ENCODE measurements at regions not wholly inside any gene's neighbourhood (a gene's known extent, or its start where the extent isn't known, plus 50 kb on each side); places are given as distances from the start of the nearest gene placed in this dataset.

DNA sequence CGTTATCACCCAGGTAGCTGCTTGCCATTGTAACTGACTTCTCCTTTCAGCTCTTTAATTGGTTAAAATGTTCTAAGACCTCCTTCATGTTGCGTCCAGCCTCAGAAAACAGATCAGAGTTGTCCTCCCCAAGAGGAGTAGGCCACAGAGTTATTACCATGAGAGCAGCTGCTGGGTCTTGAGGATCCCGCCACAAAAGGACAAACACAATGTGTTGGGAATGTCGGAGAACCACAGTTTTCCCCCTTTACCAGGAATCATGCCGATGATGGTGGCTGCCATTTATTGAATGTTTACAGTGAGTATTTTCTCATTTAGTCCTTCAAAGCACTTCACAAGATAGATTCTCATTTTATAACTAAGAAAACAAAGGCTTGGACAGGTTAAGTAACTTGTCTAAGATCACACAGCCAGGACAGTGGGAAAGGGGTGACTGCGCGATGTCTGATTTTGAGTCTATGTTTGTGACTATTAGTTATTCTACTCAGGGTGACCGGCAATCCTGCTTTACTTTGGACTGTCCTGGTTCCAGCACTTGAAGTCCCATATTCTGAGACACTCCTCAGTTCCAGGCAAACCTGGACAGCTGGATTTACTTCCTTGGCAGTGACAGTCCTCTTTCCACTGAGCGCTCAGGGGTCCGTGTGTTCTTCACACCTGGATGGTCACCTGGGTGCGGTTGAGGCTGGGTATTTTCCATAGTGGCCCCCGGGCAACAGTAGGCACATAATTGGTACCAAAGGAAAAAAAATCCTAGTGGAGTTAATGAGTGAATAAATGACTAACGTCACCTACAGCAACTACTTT, 93.6 kb downstream of the LIPG start:
- Histone ChIP-seq H4K20me1 (ENCODE audit: insufficient read depth, low read length) (no peaks in the 10 kb centered on the region), H3K4me3 (ENCODE audit: low read length) (no peak overlapping the region), H2AFZ (ENCODE audit: low read depth, low read length) (no peak overlapping the region), H3K79me2 (ENCODE audit: low read length) (no peaks in the 10 kb centered on the region), H3K9ac (ENCODE audit: low read length) (no peak overlapping the region), H3K4me2 (ENCODE audit: low read length) (no peak overlapping the region), H3K36me3 (replicated peaks; ENCODE audit: low read depth, low read length) (no peaks in the 10 kb centered on the region), H3K9me3 (ENCODE audit: insufficient read depth, low read length) (no peaks in the 10 kb centered on the region), H3K4me1 (ENCODE audit: low read length) (no peaks in the 10 kb centered on the region), H3K27ac (ENCODE audit: low read length) (no peak overlapping the region), H3K27me3 (ENCODE audit: low read depth, low read length) (peaks cover 35% of the 10 kb centered on the region; the same call in 1 of the 2 replicates)
- no peak for TF ChIP-seq EZH2phosphoT487 (IDR thresholded peaks at IDR 0.05; ENCODE audit: low read depth)
- TF ChIP-seq, protein P1, sequence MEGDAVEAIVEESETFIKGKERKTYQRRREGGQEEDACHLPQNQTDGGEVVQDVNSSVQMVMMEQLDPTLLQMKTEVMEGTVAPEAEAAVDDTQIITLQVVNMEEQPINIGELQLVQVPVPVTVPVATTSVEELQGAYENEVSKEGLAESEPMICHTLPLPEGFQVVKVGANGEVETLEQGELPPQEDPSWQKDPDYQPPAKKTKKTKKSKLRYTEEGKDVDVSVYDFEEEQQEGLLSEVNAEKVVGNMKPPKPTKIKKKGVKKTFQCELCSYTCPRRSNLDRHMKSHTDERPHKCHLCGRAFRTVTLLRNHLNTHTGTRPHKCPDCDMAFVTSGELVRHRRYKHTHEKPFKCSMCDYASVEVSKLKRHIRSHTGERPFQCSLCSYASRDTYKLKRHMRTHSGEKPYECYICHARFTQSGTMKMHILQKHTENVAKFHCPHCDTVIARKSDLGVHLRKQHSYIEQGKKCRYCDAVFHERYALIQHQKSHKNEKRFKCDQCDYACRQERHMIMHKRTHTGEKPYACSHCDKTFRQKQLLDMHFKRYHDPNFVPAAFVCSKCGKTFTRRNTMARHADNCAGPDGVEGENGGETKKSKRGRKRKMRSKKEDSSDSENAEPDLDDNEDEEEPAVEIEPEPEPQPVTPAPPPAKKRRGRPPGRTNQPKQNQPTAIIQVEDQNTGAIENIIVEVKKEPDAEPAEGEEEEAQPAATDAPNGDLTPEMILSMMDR (IDR thresholded peaks at IDR 0.05; ENCODE audit: low read depth, low read length): no peak

DNA sequence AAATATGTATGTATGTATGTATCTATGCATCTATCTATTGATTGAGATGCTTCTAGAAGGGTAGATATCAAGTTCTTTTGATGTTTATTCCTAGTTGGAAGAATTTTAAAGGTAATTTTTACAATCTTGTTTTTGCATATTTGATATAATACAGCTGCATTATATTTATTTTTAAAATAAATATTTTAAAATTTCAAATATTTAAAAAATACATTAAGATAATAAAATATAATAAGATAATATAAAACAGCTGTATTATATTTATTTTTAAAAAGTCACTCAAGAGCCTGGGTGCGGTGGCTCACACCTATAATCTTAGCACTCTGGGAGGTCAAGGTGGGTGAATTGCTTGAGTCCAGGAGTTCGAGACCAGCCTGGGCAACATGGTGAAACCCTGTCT, 92.5 kb downstream of the LIPG start:
- no peaks in the 10 kb centered on the region for H3K36me3 ChIP-seq (replicated peaks; ENCODE audit: low read depth, low read length)
- TF ChIP-seq, protein P1 (IDR thresholded peaks at IDR 0.05; ENCODE audit: low read depth, low read length): no peak
- TF ChIP-seq EZH2phosphoT487 (IDR thresholded peaks at IDR 0.05; ENCODE audit: low read depth): no peak
- H3K79me2 ChIP-seq (ENCODE audit: low read length): no peaks in the 10 kb centered on the region
- H3K27ac ChIP-seq (ENCODE audit: low read length): no peak overlapping the region
- H4K20me1 ChIP-seq (ENCODE audit: insufficient read depth, low read length): no peaks in the 10 kb centered on the region
- H3K4me2 ChIP-seq (ENCODE audit: low read length): no peak overlapping the region
- H3K9ac ChIP-seq (ENCODE audit: low read length): no peak overlapping the region
- no peak overlapping the region for H3K4me3 ChIP-seq (ENCODE audit: low read length)
- H3K9me3 ChIP-seq (ENCODE audit: insufficient read depth, low read length): no peaks in the 10 kb centered on the region
- no peak overlapping the region for H2AFZ ChIP-seq (ENCODE audit: low read depth, low read length)
- H3K27me3 ChIP-seq (ENCODE audit: low read depth, low read length): peaks cover 30% of the 10 kb centered on the region; the same call in 1 of the 2 replicates
- H3K4me1 ChIP-seq (ENCODE audit: low read length): no peaks in the 10 kb centered on the region

DNA sequence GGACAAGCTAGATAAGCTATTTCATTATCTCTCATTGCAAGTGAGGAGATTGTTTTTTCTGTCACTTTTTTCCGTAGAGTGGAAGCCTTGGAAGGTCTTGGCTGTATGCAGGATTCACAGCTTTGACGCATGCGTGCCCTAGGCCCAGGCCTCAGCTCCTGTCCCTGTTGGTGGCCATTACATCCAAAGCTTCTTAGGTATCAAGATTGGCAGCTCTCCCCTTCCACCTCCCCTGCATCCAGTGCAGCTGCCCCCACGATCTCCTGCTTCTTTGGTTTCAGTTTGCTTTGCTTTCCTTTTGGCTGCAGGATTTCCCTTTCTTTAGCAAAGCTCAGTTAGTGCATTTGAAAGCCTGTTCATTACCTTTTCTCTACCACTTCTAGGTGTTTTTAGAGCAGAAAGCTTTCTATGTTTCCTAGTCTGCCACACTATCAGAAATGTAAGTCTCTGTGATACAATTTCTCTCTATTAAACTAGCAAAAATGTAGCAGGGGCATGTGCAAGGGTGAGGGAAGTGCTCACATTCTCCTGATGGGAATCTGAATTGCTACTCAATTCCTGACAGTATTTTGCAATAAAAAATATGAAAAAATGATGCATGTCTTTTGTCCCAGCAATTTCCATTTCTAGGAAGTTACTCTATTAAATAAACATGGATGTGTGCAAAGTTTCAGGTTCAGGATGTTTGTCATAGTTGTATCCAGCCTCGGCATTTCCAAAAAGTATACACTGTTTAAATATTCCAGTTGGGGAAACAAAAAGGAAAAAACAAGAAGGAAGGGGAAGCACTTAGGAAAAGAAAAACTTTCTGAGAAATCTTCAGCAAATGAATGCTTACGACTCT, 91.2 kb downstream of the LIPG start:
- H3K4me2 ChIP-seq (ENCODE audit: low read length): no peak overlapping the region
- H3K36me3 ChIP-seq (replicated peaks; ENCODE audit: low read depth, low read length): no peaks in the 10 kb centered on the region
- no peak overlapping the region for H3K4me3 ChIP-seq (ENCODE audit: low read length)
- H3K27me3 ChIP-seq (ENCODE audit: low read depth, low read length): peaks cover 20% of the 10 kb centered on the region; the same call in 1 of the 2 replicates
- no peaks in the 10 kb centered on the region for H4K20me1 ChIP-seq (ENCODE audit: insufficient read depth, low read length)
- no peaks in the 10 kb centered on the region for H3K9me3 ChIP-seq (ENCODE audit: insufficient read depth, low read length)
- no peaks in the 10 kb centered on the region for H3K79me2 ChIP-seq (ENCODE audit: low read length)
- TF ChIP-seq, protein P1 (IDR thresholded peaks at IDR 0.05; ENCODE audit: low read depth, low read length): no peak
- TF ChIP-seq EZH2phosphoT487 (IDR thresholded peaks at IDR 0.05; ENCODE audit: low read depth): no peak
- no peak overlapping the region for H3K9ac ChIP-seq (ENCODE audit: low read length)
- H3K4me1 ChIP-seq (ENCODE audit: low read length): no peaks in the 10 kb centered on the region
- H3K27ac ChIP-seq (ENCODE audit: low read length): no peak overlapping the region
- H2AFZ ChIP-seq (ENCODE audit: low read depth, low read length): no peak overlapping the region

DNA sequence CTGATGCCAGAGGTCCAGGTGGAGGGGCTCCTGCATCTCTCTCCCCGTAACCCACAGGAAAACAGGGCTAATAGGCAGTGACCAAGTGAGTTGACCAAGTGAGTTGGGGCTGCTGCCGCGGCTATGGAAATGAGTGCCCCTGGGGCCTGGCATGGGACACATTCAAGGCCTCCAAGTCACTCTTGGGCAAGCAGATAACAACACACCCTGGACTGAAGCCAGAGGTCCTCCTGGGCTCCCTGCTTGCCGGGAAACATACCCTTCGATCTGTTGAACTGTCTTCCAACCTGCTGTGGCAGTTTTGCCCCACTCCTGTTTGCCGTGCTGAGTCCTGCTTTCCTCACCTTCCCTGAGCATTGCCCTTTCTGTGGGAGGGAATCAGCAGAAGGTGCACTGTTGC, 89.2 kb downstream of the LIPG start:
- Histone ChIP-seq H3K4me1 (ENCODE audit: low read length) (no peaks in the 10 kb centered on the region), H3K9me3 (ENCODE audit: insufficient read depth, low read length) (no peaks in the 10 kb centered on the region), H3K27ac (ENCODE audit: low read length) (no peak overlapping the region), H4K20me1 (ENCODE audit: insufficient read depth, low read length) (no peaks in the 10 kb centered on the region), H3K27me3 (ENCODE audit: low read depth, low read length) (peaks cover 8% of the 10 kb centered on the region; the same call in 1 of the 2 replicates), H3K9ac (ENCODE audit: low read length) (no peak overlapping the region), H3K4me2 (ENCODE audit: low read length) (no peak overlapping the region), H3K79me2 (ENCODE audit: low read length) (no peaks in the 10 kb centered on the region), H3K36me3 (replicated peaks; ENCODE audit: low read depth, low read length) (no peaks in the 10 kb centered on the region), H2AFZ (ENCODE audit: low read depth, low read length) (no peak overlapping the region), H3K4me3 (ENCODE audit: low read length) (no peak overlapping the region)
- TF ChIP-seq, protein P1 (IDR thresholded peaks at IDR 0.05; ENCODE audit: low read depth, low read length): no peak
- no peak for TF ChIP-seq EZH2phosphoT487 (IDR thresholded peaks at IDR 0.05; ENCODE audit: low read depth)
